SIG-M5 (cell line): ENCODE measurements at regions not wholly inside any gene's neighbourhood (a gene's known extent, or its start where the extent isn't known, plus 50 kb on each side); places are given as distances from the start of the nearest gene placed in this dataset.
"Not testable (repeated sequence)": the region's sequence is repeated elsewhere in the genome, so short reads cannot be mapped to it uniquely, and the experiment has no call there.

Experiments used
- DNase-seq: peaks from one replicate; lab custom pipeline; 2025; lab: John Stamatoyannopoulos, UW

GRCh38 chr6:109875973-109876372 lies 102.1 kb upstream of the GPR6 start:
- DNase-seq: no peak

GRCh38 chr6:109877028-109878004 lies 100.8 kb upstream of the GPR6 start:
- no peak for DNase-seq

- not testable (repeated sequence) for DNase-seq
Observed at GRCh38 chr6:109878005-109878690, 100.0 kb upstream of the GPR6 start.

GRCh38 chr6:109879081-109879480 lies 99.0 kb upstream of the GPR6 start:
- DNase-seq: not testable (repeated sequence)

- no peak for DNase-seq
Observed at GRCh38 chr6:109879521-109879920, 98.6 kb upstream of the GPR6 start.

DNA sequence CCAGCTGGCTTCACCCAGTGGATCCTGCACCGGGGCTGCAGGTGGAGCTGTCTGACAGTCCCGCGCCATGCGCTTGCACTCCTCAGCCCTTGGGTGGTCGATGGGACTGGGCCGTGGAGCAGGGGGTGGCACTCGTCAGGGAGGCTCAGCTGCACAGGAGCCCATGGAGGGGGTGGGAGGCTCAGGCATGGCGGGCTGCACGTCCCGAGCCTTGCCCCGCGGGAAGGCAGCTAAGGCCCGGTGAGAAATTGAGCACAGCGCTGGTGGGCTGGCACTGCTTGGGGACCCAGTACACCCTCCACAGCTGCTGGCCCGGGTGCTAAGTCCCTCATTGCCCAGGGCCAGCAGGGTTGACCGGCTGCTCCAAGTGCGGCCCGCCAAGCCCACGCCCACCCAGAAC lies 97.0 kb upstream of the GPR6 start:
- not testable (repeated sequence) for DNase-seq

- DNase-seq: not testable (repeated sequence)
Observed at GRCh38 chr6:109881953-109882490, 96.1 kb upstream of the GPR6 start.

- DNase-seq: peak; percentile 37
Observed at GRCh38 chr6:109891924-109892323, 86.2 kb upstream of the GPR6 start.

- DNase-seq: no peak
Observed at GRCh38 chr6:109892451-109893435, 85.4 kb upstream of the GPR6 start.

DNA sequence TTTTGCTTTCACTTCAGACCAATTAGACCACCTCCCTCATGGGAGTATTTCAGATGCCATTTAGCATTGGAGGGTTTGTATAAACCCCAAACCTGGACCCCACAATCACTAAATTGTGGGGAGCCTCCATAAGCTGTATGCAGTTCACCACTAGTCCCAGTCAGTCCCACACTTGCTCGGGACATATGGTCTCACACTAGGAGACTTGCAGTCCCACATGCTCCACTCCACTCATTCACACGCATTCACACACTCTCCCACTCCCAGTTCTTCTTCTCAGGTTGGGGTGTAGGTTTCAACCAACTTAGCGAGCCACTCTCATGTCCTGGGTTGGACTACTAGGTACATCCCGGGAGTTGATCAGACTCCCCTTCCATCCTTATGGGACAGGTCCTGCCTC lies 84.5 kb upstream of the GPR6 start:
- no peak for DNase-seq

- peak; percentile 90 for DNase-seq
Observed at GRCh38 chr6:109894181-109894580, 83.9 kb upstream of the GPR6 start.

GRCh38 chr6:109896341-109896740 lies 81.8 kb upstream of the GPR6 start:
- no peak for DNase-seq

- no peak for DNase-seq
Observed at GRCh38 chr6:109897025-109897424, 81.1 kb upstream of the GPR6 start.

- no peak for DNase-seq
Observed at GRCh38 chr6:109897561-109898080, 80.5 kb upstream of the GPR6 start.

- no peak for DNase-seq
Observed at GRCh38 chr6:109901976-109902375, 76.1 kb upstream of the GPR6 start.

GRCh38 chr6:109902870-109903269 lies 75.2 kb upstream of the GPR6 start:
- no peak for DNase-seq

- DNase-seq: no peak
Observed at GRCh38 chr6:109910571-109910970, 67.5 kb upstream of the GPR6 start.

GRCh38 chr6:109912118-109912517 lies 66.0 kb upstream of the GPR6 start:
- no peak for DNase-seq

DNA sequence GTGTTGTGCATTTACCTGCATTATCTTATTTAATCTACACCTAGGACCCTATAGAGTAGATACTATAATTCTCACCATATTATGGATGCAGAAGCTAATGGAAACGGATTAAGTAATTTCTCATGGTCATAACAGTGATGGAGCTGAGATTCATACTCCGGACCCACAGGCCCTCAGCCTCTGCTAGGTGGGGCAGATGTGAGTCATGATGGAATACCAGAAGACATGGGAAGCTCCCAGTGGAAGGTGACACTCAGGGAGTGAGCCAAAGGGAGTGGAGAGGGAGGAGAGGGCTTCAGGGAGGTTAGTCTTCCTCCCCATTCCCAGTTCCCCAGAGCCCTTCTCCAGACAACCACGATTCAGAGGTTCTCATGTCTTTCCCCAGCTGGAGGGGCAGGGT lies 65.2 kb upstream of the GPR6 start:
- DNase-seq: no peak

GRCh38 chr6:109915748-109916147 lies 62.4 kb upstream of the GPR6 start:
- DNase-seq: not testable (repeated sequence)

DNA sequence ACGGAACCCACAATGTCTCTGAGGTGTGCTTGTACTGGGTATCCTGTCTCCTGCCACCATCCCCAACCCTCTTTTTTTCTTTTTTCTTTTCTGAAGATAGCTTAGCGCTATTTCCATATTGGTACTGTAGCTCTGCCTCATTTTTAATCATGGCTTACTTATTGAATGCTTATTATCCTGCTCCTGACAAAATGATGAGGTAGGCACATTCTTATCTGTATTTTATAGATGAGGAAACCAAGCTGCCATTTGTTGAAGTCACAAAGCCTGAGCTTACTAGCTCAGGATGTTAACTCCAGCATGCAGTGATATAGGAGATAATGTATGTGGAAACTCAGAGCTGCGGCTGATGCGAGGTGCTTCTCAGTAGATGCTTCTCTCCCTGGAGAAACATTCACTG lies 61.4 kb upstream of the GPR6 start:
- DNase-seq: no peak
